ENCODE measurements at regions not wholly inside any gene's neighbourhood (a gene's known extent, or its start where the extent isn't known, plus 50 kb on each side); places are given as distances from the start of the nearest gene placed in this dataset.

- Histone ChIP-seq H3K9ac (ENCODE audit: low read depth, low read length) (no peak overlapping the region), H3K4ac (ENCODE audit: low read depth, low read length) (0 out of 2 replicates have a peak overlapping the region, but pooled peaks have one; percentile 20), H4K91ac (ENCODE audit: insufficient read depth, low read depth, low read length) (no peak overlapping the region), H4K8ac (ENCODE audit: low read depth in 2 of 2, low read length in 2 of 2) (no peak overlapping the region), H3K4me2 (ENCODE audit: low read depth, low read length) (no peak overlapping the region), H4K5ac (ENCODE audit: low read depth, low read length) (no peak overlapping the region), H4K20me1 (ENCODE audit: insufficient read depth, low read length) (no peaks in the 10 kb centered on the region), H2BK5ac (ENCODE audit: low read depth, low read length, poor library complexity, severe bottlenecking) (no peak overlapping the region), H3K9me1 (ENCODE audit: insufficient read depth, low read length) (peaks cover 4% of the 10 kb centered on the region), H2AFZ (replicated peaks; ENCODE audit: low read length, poor library complexity) (no peak overlapping the region), H2BK15ac (ENCODE audit: low read depth, low read length) (no peak overlapping the region), H3K23ac (ENCODE audit: low read depth, low read length) (no peak overlapping the region), H3K9me3 (ENCODE audit: control insufficient read depth, insufficient read depth, low read length) (no peaks in the 10 kb centered on the region; the same call in 1 of the 2 replicates), H3K56ac (ENCODE audit: extremely low read depth, insufficient read depth, low read length) (no peak overlapping the region), H2AK5ac (ENCODE audit: low read depth, low read length) (no peak overlapping the region), H2BK120ac (ENCODE audit: low read depth, low read length) (peak overlapping the region; percentile 29; the same call in 1 of the 2 replicates), H3K14ac (replicated peaks; ENCODE audit: low read depth, low read length) (no peak overlapping the region), H2AK9ac (replicated peaks; ENCODE audit: low read depth, low read length, poor library complexity) (no peak overlapping the region), H3K27me3 (ENCODE audit: control insufficient read depth, insufficient read depth, low read length) (no peaks in the 10 kb centered on the region), H3K36me3 (ENCODE audit: control insufficient read depth, insufficient read depth, low read length) (no peaks in the 10 kb centered on the region), H3K4me1 (ENCODE audit: control insufficient read depth, insufficient read depth, low read length) (peaks cover 8% of the 10 kb centered on the region), H3K79me1 (ENCODE audit: low read depth in 1 of 2, low read length in 2 of 2) (no peaks in the 10 kb centered on the region), H3K4me3 (ENCODE audit: insufficient read depth, low read depth, low read length) (no peak overlapping the region), H2BK20ac (ENCODE audit: low read depth, low read length) (peak overlapping the region; percentile 52; the same call in 1 of the 2 replicates), H3K27ac (ENCODE audit: insufficient read depth, low read length) (no peak overlapping the region), H3K18ac (ENCODE audit: low read depth, low read length) (no peak overlapping the region)
- no peak for ATAC-seq (ENCODE audit: low read depth)
- dilution Hi-C loops (cut with HindIII; ENCODE audit: low sequenced_read_pairs, unreplicated experiment) (no loop called here), intact Hi-C loops (cut with micrococcal nuclease) (no loop called here), in situ Hi-C loops (cut with MboI; ENCODE audit: low sequenced_read_pairs) (loop anchor here (10.0 kb wide), 1 partner anchor 387 kb away; no protein-coding TSS in a partner anchor)
- ChIA-PET POLR2A (ENCODE audit: unreplicated experiment) (no interaction called here), CTCF (no interaction called here)
- no peak for DNase-seq
- TF ChIP-seq ELK1 (IDR thresholded peaks at IDR 0.05; ENCODE audit: borderline replicate concordance, low read depth, low read length), result no peak
- TF ChIP-seq MAZ (IDR thresholded peaks at IDR 0.05; ENCODE audit: borderline replicate concordance, low read depth, low read length), result no peak
- TF ChIP-seq CHD1 (IDR thresholded peaks at IDR 0.05; ENCODE audit: low read depth, low read length), result no peak
- no peak for TF ChIP-seq USF2 (IDR thresholded peaks at IDR 0.05; ENCODE audit: low read depth, low read length)
- no peak for TF ChIP-seq NFE2L2 (IDR thresholded peaks at IDR 0.05; ENCODE audit: low read depth, low read length)
- no peak for TF ChIP-seq MAFK (IDR thresholded peaks at IDR 0.05; ENCODE audit: low read depth, low read length)
- no peak for TF ChIP-seq CTCF (conservative IDR thresholded peaks at IDR 0.05; ENCODE audit: low read depth, low read length)
- no peak for TF ChIP-seq BHLHE40 (IDR thresholded peaks at IDR 0.05; ENCODE audit: low read depth, low read length)
- TF ChIP-seq FOS (IDR thresholded peaks at IDR 0.05; ENCODE audit: low read depth, low read length), result no peak
- TF ChIP-seq CEBPB (IDR thresholded peaks at IDR 0.05; ENCODE audit: low read depth, low read length), result no peak
- no peak for TF ChIP-seq SMC3 (IDR thresholded peaks at IDR 0.05; ENCODE audit: low read depth, low read length)
- no peak for TF ChIP-seq RAD21 (IDR thresholded peaks at IDR 0.05; ENCODE audit: low read length)
- TF ChIP-seq RCOR1 (IDR thresholded peaks at IDR 0.05; ENCODE audit: insufficient replicate concordance, low read length), result no peak
- no TSS peak for BruUV-seq (replicated peaks)
Measured at GRCh38 chrX:45348296-45348695, 147.6 kb upstream of the DIPK2B start.

All from IMR-90 (cell line).